Spleen (tissue), 7 donors: ENCODE measurements at regions not wholly inside any gene's neighbourhood (a gene's known extent, or its start where the extent isn't known, plus 50 kb on each side); places are given as distances from the start of the nearest gene placed in this dataset.

Experiments used
- CTCF ChIP-seq, 11 experiments: fragments of 200-600 bp in 7 of 11; fragments of 450-650 bp in 4 of 11; sonication (generic) in 4 of 11; IDR thresholded peaks in 8 of 11; conservative IDR thresholded peaks in 3 of 11; 1 replicate in 7 of 11; 2 replicates in 4 of 11; pipeline versions ENCODE4 v1.4.0 to v1.8.0; 2016 to 2021; ENCODE audit warnings: antibody characterized with exemption in 11 of 11, inconsistent platforms in 4 of 11, mild to moderate bottlenecking in 1 of 11
- POLR2A ChIP-seq, 3 donors: fragments of 450-650 bp; IDR thresholded peaks; one replicate each; pipeline ENCODE4 v1.5.1; 2017; ENCODE audit warnings: antibody characterized with exemption in 3 of 3, mild to moderate bottlenecking in 1 of 3
- donor health status: DM: no; HTN: no; CAD: no; lungs with moderate emphysema.
- donor health status: DM: no; HTN: no; CAD: no.
- donor health status: DM: no; HTN: no; CAD: no.

- TF ChIP-seq CTCF (IDR thresholded peaks at IDR 0.05 in 8 of 11, conservative IDR thresholded peaks at IDR 0.05 in 3 of 11) (no peak), POLR2A (IDR thresholded peaks at IDR 0.05) (no peak)
Measured at GRCh38 chr15:31570591-31570990, 244.0 kb downstream of the KLF13 start.
